ENCODE measurements at regions not wholly inside any gene's neighbourhood (a gene's known extent, or its start where the extent isn't known, plus 50 kb on each side); places are given as distances from the start of the nearest gene placed in this dataset.

DNA sequence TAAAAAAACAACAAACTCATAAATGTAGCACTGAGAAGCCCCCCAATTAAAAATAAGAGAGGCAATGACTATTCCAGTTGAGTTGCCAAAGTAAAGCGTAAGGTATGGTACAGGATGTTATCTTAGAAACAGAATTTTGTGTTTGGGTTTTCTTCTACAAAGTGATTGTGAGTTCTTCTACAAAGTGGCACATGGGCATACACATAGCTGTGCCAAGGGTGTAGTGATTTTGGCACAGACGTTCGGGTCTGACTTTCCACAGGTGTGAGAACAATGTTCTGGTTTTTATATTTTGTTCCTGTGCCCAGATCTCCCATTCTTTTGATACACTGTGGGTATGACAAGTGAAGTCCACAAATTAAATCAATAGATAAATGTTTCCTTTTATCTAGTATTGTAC, 190.1 kb upstream of the CSNK1A1L start:
- no peaks in the 10 kb centered on the region for H3K27me3 ChIP-seq (ENCODE audit: control insufficient read depth, insufficient read depth, low read length)
- no peak overlapping the region for H3K27ac ChIP-seq (ENCODE audit: low read depth, low read length)
- ChIA-PET CTCF (no interaction called here), POLR2A (no interaction called here)
- DNase-seq (ENCODE audit: low read depth, low spot score), result no peak
- H3K4me3 ChIP-seq (ENCODE audit: low read depth, low read length), result no peak overlapping the region
- TF ChIP-seq, protein P1, sequence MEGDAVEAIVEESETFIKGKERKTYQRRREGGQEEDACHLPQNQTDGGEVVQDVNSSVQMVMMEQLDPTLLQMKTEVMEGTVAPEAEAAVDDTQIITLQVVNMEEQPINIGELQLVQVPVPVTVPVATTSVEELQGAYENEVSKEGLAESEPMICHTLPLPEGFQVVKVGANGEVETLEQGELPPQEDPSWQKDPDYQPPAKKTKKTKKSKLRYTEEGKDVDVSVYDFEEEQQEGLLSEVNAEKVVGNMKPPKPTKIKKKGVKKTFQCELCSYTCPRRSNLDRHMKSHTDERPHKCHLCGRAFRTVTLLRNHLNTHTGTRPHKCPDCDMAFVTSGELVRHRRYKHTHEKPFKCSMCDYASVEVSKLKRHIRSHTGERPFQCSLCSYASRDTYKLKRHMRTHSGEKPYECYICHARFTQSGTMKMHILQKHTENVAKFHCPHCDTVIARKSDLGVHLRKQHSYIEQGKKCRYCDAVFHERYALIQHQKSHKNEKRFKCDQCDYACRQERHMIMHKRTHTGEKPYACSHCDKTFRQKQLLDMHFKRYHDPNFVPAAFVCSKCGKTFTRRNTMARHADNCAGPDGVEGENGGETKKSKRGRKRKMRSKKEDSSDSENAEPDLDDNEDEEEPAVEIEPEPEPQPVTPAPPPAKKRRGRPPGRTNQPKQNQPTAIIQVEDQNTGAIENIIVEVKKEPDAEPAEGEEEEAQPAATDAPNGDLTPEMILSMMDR (IDR thresholded peaks at IDR 0.05; ENCODE audit: low read depth, low read length), result no peak
- no peaks in the 10 kb centered on the region for H3K9me3 ChIP-seq (ENCODE audit: control insufficient read depth, insufficient read depth, low read length)

DNA sequence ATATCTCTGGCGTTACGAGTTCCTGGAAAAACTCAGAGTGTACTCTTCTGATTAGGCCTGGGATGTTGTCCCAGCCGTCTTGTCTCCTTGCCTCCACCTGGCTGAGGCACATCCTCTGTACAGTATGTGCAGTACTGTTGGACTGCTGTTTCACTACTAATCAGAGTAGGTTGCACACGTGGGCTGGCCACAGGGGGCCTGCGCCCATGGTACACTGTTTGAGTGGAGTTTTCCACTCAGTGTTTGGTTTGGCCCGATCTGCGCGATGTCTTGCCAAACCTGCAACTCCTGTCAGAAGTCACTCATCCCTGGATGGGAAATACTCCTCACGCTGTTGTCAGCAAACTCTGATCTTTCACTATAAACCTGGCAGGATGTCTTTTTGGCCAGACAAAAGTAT, 189.6 kb upstream of the CSNK1A1L start:
- no peak for DNase-seq (ENCODE audit: low read depth, low spot score)
- H3K4me3 ChIP-seq (ENCODE audit: low read depth, low read length), result no peak overlapping the region
- POLR2A ChIA-PET, result no interaction called here
- TF ChIP-seq, protein P1 (IDR thresholded peaks at IDR 0.05; ENCODE audit: low read depth, low read length), result no peak
- no peak overlapping the region for H3K27ac ChIP-seq (ENCODE audit: low read depth, low read length)
- no peaks in the 10 kb centered on the region for H3K9me3 ChIP-seq (ENCODE audit: control insufficient read depth, insufficient read depth, low read length)
- CTCF ChIA-PET, result no interaction called here
- no peaks in the 10 kb centered on the region for H3K27me3 ChIP-seq (ENCODE audit: control insufficient read depth, insufficient read depth, low read length)

DNA sequence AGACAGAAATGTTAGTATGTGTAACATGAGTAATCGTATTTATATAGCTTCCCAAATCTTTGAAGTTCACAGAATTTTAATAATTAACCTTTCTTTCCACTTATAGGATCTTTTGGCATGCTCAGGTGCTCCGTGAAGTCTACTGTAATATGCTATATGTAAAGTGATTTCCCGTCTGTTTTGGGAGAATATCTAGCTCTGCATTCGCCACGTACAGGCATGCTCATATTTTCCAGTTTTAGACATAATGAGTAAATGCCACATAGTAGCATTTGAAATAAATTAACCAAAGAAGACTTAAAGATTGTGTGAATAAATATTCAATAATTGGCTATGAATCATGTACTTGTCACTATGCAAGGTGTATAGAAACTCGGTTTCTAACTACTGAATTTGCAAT, 189.0 kb upstream of the CSNK1A1L start:
- H3K27me3 ChIP-seq (ENCODE audit: control insufficient read depth, insufficient read depth, low read length), result no peaks in the 10 kb centered on the region
- H3K9me3 ChIP-seq (ENCODE audit: control insufficient read depth, insufficient read depth, low read length), result no peaks in the 10 kb centered on the region
- TF ChIP-seq, protein P1 (IDR thresholded peaks at IDR 0.05; ENCODE audit: low read depth, low read length), result no peak
- H3K4me3 ChIP-seq (ENCODE audit: low read depth, low read length), result no peak overlapping the region
- POLR2A ChIA-PET, result no interaction called here
- CTCF ChIA-PET, result no interaction called here
- H3K27ac ChIP-seq (ENCODE audit: low read depth, low read length), result no peak overlapping the region
- DNase-seq (ENCODE audit: low read depth, low spot score), result no peak

DNA sequence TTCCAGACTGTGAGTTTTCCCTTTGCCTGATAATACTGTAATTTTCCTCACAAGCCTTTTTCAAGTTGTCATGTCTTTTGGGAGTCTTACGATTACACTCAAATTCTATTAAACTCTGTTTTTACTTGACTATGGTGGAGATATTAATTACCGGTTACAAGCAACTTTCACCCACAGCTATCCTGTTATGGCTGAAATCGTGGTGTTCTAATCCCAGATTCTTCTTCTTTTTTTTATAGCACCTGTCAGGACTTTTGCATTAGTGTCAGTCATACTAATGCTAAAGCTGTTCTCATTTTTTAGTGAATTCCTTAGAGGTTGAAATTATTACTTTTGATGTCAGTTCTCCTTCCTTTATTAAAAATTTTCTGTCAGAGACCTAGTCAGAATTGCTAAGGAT, 187.8 kb upstream of the CSNK1A1L start:
- TF ChIP-seq, protein P1 (IDR thresholded peaks at IDR 0.05; ENCODE audit: low read depth, low read length), result no peak
- DNase-seq (ENCODE audit: low read depth, low spot score), result no peak
- ChIA-PET CTCF (interaction anchor here (1.1 kb wide), 1 partner anchor 148 kb away, joined by 3 read pairs; no protein-coding TSS in a partner anchor), POLR2A (no interaction called here)
- H3K27ac ChIP-seq (ENCODE audit: low read depth, low read length), result no peak overlapping the region
- no peaks in the 10 kb centered on the region for H3K27me3 ChIP-seq (ENCODE audit: control insufficient read depth, insufficient read depth, low read length)
- H3K9me3 ChIP-seq (ENCODE audit: control insufficient read depth, insufficient read depth, low read length), result no peaks in the 10 kb centered on the region
- no peak overlapping the region for H3K4me3 ChIP-seq (ENCODE audit: low read depth, low read length)

DNA sequence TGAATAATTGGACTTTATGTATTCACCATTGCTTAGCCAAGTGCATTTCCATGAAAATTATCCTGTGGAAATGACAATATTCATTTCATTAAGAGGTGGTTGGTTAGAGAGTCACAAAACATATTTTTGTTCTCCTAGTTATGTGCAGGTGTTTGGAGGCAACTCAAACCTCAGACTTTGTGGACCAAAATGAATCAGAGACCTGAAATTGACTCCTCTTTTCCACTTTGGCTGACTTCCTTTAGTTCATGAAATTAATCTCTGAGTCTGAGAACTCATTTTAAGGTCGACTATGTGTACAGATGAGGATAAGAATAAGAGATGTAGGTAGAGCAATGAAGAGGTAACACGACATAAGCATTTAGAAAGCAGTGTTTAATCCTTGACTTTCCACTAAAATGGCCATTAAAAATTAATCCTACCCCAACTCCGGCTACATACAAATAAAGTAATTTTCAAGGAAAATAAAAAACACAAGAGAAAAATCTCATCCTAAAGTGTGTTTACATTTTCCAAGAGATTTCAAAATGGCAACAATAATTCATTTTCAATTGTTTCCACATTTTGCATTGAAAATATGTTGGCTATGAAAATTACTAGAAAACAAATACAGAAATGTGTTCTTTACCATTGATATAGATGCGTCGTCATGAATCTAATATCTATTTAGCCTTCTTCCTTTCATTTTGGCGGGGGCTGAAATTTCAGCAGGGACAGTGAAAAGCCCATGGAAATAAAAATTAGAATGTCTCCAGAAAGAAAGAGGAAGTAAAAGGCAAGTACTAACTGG, 185.4 kb upstream of the CSNK1A1L start:
- no peak for DNase-seq (ENCODE audit: low read depth, low spot score)
- CTCF ChIA-PET, result no interaction called here
- POLR2A ChIA-PET, result no interaction called here
- Histone ChIP-seq H3K4me3 (ENCODE audit: low read depth, low read length) (no peak overlapping the region), H3K27me3 (ENCODE audit: control insufficient read depth, insufficient read depth, low read length) (no peaks in the 10 kb centered on the region), H3K27ac (ENCODE audit: low read depth, low read length) (no peak overlapping the region), H3K9me3 (ENCODE audit: control insufficient read depth, insufficient read depth, low read length) (no peaks in the 10 kb centered on the region)
- TF ChIP-seq, protein P1 (IDR thresholded peaks at IDR 0.05; ENCODE audit: low read depth, low read length), result no peak
